Fibroblast of villous mesenchyme (primary cell): ENCODE measurements at regions not wholly inside any gene's neighbourhood (a gene's known extent, or its start where the extent isn't known, plus 50 kb on each side); places are given as distances from the start of the nearest gene placed in this dataset.

ENCODE experiments used
- DNase-seq: peaks from one replicate; pipeline ENCODE4 v3.0.0-alpha.2; 2010; ENCODE audit warnings: low read depth
- H3K4me3 ChIP-seq: 2 replicates; pipeline ENCODE4 v1.5.1; 2011; ENCODE audit warnings: low read depth, mild to moderate bottlenecking, low read length
- TF ChIP-seq, protein P1 (sequence below): IDR thresholded peaks from 2 replicates; pipeline ENCODE4 v1.5.1; 2012; ENCODE audit warnings: low read depth, mild to moderate bottlenecking, low read length; ENCODE audit not compliant: insufficient read depth

DNA sequence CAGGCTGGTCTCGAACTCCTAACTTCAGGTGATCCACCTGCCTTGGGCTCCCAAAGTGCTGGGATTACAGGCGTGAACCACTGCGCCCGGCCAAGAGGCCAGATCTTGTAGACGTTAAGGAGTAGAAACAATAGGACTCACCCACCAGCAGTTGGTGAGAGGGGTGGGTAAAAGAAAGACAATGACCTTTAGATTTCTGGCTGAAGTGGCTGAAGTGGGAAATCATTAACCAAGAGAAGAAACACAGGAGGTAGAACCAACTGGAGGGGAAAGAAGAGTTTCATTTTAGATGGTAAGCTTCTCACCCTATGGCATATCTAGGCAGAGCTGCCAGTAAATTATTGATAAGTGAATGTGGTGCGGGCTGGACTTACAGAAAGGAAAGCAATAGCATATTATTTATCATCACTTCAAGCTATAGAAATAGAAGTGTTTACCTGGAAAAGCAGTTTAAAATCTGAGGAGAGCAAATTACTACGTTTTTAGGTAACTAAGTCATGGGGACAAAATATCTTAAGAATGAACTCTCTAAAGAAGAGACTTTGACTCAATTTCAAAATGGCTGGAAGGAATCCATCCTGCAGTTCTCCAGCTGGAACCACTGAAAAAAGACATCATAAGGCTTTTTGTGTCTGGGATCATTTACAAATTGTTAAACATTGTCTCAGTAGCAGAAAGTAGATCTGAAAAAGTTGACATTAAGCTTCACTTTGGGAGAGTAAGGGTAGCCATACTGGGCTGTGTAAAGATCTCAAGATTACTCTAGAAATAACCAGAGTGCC lies 109.6 kb downstream of the ALDH8A1 start:
- TF ChIP-seq, protein P1, sequence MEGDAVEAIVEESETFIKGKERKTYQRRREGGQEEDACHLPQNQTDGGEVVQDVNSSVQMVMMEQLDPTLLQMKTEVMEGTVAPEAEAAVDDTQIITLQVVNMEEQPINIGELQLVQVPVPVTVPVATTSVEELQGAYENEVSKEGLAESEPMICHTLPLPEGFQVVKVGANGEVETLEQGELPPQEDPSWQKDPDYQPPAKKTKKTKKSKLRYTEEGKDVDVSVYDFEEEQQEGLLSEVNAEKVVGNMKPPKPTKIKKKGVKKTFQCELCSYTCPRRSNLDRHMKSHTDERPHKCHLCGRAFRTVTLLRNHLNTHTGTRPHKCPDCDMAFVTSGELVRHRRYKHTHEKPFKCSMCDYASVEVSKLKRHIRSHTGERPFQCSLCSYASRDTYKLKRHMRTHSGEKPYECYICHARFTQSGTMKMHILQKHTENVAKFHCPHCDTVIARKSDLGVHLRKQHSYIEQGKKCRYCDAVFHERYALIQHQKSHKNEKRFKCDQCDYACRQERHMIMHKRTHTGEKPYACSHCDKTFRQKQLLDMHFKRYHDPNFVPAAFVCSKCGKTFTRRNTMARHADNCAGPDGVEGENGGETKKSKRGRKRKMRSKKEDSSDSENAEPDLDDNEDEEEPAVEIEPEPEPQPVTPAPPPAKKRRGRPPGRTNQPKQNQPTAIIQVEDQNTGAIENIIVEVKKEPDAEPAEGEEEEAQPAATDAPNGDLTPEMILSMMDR, result no peak
- H3K4me3 ChIP-seq, result no peak overlapping the region
- DNase-seq, result no peak

DNA sequence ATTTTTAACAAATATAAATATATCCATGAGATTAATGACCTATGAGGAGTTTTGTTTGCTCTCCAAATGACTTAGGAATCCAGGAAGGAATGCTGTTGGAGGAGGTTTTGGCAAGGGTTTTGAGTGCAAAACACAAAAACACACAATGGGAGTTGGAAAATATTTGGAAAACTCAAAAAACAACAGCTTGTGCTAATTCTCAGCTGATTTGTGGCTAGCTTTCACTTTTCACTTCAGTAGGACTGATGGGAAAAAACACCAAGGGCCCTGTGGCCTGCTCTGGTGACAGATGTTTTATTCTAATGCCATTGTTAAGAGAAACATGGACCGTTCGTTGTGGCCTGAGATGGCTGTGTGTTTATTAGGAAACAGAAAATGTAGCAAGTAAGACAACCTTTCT lies 113.9 kb downstream of the ALDH8A1 start:
- TF ChIP-seq, protein P1, result no peak
- DNase-seq, result peak; percentile 44
- H3K4me3 ChIP-seq, result no peak overlapping the region

DNA sequence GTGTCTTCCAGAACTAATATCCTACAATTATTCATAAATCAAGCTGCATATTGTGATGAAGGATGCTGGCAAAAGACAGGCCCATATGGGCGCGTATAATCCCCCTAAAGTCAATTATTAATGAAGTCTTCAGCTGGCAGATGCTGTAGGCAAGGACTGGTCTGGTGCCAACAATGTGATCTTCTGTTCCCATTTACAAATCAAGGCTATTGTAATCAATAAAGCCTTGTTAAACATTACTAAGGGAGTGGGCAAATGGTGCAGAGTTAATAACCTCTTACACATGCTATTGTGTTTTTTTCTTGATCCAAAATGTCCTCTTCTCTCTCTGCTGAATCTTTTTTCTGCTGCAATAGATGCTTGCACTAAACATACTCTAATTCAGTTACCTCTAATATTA lies 119.0 kb downstream of the ALDH8A1 start:
- DNase-seq, result no peak
- no peak overlapping the region for H3K4me3 ChIP-seq
- TF ChIP-seq, protein P1, result no peak

DNA sequence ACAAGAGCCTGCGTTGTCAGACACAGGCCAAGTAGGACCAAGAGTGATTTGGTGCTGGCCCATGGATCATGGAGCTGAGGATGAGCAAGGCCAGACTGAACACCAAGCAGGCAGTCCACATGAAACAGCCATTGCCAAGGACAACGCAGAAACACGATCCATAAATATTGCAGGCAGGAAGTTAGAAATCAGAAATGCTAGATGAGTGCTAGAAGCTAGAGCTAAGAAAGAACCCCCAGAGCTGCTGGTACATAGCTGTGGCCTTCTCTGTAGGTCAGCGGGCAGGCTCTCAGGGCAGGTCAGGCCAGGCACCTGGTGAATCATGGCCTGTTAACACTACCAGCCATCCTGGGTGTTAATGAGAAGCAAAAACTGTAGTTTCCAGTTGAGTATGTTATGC lies 119.7 kb downstream of the ALDH8A1 start:
- H3K4me3 ChIP-seq, result no peak overlapping the region
- no peak for DNase-seq
- TF ChIP-seq, protein P1, result no peak

DNA sequence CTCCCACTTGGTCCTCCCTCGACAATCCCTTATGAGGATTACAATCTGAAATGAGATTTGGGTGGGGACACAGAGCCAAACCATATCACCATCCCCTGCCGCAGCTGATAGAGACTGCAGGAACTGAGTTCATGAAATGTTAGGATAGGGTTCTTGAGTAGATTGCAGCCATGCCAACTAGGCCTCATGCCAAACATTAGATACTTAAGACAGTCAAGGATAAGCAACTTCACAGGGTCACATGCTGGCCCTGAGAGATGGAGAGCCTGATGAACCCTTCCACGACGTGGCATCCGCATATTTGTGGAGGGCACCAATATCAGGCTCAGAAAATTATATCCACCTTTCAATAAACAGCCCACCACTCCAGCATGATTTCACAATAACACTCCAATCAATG lies 121.3 kb downstream of the ALDH8A1 start:
- DNase-seq, result no peak
- H3K4me3 ChIP-seq, result no peak overlapping the region
- TF ChIP-seq, protein P1, result no peak

DNA sequence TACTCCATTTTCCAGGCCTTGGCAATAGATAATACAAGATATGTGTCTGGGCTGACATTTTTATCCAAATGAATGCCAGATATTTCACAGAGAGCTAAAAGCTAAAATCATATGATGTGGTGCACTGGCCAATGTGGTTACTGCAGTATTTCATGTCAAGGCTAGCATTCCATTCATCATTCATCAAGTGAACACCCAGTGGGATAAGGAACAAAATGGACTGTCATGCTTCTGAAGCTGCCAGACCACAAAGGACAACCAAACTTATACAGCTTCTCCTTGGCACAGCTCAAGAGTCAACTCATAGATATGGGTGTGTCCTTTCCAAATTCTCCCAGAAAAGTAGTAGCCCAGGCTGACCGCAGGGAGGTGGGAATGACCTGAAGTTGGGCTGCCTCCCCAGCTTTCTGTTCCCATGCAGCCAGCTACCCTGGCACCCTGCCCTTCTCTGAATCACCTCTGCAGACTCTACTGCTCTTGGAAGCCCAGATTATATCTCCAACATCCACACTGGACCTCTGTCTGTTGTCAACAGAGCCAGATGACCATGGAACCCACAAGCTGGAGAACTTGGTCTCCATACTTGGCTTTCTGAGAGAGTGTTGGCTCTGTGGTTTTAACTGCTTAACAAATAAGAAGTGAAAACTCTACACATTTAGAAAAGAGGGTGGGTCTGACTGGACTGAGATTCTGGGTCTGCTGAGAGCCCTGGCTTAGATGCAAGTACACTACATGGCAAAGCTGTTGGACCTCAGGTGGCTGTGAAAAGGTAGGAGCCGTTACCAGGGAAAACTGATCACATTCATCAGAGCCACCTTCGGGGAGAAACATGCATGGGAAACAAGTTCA lies 122.8 kb downstream of the ALDH8A1 start:
- peak; percentile 82 for DNase-seq
- TF ChIP-seq, protein P1, result no peak

More for the DNA sequence above, 122.8 kb downstream of the ALDH8A1 start:
- H3K4me3 ChIP-seq, result no peak overlapping the region
